ENCODE measurements at regions not wholly inside any gene's neighbourhood (a gene's known extent, or its start where the extent isn't known, plus 50 kb on each side); places are given as distances from the start of the nearest gene placed in this dataset.
"Not testable (repeated sequence)": the region's sequence is repeated elsewhere in the genome, so short reads cannot be mapped to it uniquely, and the experiment has no call there.

DNA sequence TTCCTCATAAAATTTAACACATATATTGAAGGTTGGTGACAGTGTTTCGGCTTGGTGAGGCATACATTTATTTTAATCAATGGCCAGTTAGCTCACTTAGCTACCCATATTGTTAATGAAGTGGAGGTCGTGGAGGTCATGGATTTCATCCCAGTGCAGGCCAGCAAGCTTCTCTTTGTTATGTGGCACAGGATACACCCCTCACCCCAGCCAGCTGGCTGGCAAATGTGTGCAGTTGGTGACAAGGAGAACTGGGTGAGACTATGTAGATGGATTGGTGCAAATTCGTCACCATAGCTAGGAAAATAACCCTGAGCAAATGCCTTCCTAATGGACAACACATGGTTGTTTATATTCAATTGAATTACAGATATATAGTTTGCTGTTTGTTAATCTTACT is 50.5 kb upstream of the FOXP2 start:
- intact Hi-C loops (cut with DNase I) = no loop called here
- DNase-seq (ENCODE audit: low spot score) = no peak

DNA sequence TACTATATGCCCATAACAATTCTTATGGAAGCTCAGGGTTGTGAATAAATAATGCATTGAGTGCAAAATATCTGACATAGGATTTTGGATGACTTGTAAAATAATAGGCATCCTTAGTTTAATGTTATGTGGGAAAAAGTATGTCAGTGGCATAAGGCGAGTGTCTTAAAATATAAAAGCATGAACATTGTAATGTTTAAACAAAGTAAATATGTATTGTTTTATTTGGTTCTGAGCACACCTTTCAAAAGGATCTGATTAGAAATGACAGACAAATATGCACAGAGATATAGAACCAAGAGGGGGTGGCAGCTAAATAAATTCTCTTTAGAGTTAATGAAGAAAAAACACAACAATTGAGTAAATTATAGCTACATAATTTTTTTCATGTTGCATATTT is 51.3 kb upstream of the FOXP2 start:
- DNase-seq (ENCODE audit: low spot score) = no peak
- intact Hi-C loops (cut with DNase I) = no loop called here

DNA sequence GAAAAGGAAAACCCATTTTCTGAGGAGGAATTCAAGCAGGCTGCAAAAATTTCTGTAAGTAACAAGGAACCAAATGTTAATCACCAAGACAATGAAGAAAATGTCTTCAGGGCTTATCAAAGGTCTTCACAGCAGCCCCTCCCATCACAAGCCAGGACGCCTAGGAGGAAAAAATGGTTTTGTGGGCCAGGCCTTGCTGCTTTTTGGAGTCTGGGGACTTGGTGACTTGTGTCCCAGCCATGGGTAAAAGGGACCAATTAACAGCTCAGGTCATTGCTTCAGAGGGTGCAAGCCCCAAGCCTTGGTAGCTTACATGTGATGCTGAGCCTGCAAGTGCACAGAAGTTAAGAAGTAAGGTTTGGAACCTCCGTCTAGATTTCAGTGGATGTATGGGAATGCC is 55.7 kb upstream of the FOXP2 start:
- intact Hi-C loops (cut with DNase I) = no loop called here
- no peak for DNase-seq (ENCODE audit: low spot score)

DNA sequence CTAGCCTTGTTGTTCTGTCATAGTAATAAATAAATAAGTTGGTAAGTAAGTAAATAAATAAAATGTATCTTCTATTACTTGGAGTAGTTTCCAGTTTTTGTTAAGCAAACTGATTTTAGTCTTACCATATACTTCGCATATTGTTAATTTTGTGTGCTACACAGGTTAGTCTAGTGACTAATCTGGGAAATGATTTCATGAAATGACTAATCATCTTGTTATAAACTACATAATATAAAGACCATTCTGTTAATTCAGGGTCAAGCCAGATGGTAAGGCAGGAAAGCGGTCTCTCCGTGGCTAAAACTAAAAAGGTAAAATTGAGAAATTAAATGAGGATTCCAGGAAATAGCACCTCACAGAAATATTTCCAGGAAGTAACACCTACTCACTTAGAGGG is 58.5 kb upstream of the FOXP2 start:
- DNase-seq (ENCODE audit: low spot score) = no peak
- intact Hi-C loops (cut with DNase I) = no loop called here

DNA sequence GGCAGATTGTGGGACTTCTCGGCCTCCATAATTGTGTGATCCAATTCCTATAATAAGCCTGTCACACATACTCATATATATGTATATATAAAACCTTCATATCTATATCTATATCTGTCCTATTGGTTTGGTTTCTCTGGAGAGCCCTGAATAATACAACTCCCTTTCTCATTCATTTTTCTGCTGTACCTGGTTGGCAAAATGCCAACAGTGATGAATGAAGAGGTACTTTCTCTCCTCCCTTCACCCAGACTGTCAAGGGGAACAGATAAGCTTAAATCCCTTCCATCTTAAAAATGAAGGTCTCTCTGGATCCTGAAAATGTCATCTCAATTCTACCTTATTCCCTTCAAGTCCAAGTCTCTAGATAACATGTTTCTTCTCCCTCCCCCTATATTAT is 60.3 kb upstream of the FOXP2 start:
- no peak for DNase-seq (ENCODE audit: low spot score)
- intact Hi-C loops (cut with DNase I) = no loop called here

DNA sequence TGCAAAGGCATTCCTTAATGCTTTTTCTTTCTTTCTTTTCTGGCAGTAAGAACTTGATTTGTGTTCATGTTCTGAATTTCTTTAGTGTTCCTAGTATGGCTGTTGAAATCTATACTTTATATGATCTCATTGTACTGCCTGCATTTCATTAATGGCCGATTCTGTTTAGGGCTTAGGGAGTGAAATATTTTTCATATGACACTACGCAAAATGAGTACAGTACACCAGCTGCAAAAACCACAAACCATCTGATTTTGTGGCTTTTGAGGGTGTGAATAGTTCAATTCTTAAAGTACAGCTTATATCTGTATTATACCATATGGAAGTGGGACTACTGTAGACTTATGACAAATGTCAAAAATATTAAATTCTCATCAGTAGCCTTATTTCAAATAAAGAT is 69.1 kb upstream of the FOXP2 start:
- no peak for DNase-seq (ENCODE audit: low spot score)
- intact Hi-C loops (cut with DNase I) = no loop called here

DNA sequence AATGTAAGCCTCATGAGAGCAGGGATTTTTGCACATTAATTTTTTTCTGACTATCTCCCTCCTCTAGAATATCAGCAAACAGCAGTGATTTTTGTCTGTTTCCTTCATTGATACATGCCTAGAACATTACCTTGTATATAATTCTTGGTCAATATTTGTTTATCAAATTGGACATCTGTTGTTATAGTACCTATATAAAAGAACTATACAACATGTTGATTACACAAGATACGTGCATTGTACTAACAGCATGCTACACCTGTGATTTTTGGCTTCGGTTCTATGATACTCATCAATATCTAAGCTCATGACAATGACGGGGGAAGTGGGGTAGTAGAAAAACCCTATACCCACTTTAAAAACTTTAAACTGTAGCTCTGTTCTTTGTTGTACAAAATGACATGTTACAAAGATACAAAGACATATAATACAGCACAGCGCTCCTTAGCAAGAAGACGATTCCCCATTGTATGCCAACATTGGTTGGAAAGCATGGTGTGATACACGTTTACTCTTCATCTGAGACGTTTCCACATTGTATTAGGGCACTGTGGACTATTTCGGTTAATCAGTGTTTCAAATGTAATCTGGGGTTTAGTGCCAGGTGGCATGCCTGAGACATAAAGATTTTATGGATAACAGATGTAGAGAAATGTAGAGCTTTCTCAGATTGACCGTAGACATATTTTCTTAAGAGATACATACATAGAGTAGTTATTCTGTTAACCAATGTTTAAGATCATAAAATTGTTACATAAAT is 70.5 kb upstream of the FOXP2 start:
- no peak for DNase-seq (ENCODE audit: low spot score)
- intact Hi-C loops (cut with DNase I) = no loop called here

DNA sequence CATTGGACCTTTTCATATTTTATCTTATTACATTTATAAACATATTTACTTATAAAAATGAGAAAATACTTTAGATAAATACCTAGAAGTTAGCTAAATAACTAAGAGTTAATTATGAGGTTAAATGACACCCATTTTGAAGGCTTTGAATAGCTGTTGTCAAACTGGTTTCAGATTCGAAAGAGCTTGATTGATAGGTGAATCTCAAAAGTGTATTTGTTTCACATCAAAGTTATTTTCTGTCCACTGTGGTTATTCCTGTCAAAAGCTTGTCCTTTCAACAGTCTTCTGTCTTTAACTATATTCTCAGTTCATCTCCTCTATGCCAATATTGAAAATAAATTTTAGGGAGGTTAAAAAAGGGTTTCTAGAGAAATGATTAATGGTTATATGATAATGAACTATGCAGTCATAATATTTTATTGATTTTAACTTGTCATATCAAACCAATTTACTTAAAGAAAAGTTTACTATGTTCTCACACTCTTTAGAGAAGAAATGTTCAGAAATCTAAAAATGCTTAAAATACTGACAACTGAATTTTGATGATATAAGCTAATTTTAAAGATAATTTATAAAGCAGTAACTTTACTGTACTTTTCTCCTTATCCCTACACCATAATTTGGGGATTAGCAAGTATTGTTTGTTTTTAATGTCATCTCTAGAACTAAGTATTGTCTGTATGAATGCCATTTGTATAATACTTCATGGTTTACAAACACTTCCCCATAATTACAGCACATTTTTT is 72.0 kb upstream of the FOXP2 start:
- no peak for DNase-seq (ENCODE audit: low spot score)

DNA sequence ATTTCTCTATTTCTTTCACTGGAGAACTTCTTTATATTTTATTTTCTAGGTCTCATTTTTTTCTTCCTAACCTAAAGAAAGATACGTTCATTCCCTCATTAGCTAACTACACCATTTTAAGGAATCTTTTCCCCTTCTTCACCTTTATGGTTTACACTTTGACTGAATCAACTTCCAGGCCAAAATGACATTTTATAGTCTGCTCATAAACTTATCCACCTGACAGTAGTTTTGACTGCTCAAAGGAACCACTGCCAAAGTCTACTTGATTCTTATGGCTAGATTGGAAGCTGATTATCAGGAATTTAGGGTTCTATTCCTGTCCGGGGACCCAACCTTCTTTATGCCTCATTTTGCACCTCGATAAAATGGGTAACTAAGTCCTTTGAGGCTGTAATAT is 73.0 kb upstream of the FOXP2 start:
- no peak for DNase-seq (ENCODE audit: low spot score)
- intact Hi-C loops (cut with DNase I) = no loop called here

More for the DNA sequence above, 72.0 kb upstream of the FOXP2 start:
- intact Hi-C loops (cut with DNase I) = no loop called here

DNA sequence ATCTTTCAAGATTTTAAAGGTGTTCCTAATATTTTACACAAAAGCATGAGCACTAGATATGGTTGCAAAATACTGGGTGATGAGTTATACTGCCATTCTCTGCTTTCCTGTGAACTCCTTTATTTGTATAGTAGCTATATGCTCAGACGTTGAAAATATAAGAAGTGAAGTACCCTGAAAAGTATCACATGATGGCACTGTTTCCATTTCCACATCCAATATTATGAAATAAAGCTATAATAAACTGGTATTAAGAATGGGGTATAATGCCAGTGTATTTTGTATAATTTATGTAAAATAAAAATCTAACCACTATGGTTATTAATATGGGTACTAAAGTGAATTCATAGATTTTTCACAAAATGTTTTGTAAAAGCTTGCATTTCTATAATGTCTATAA is 79.6 kb upstream of the FOXP2 start:
- no peak for DNase-seq (ENCODE audit: low spot score)
- intact Hi-C loops (cut with DNase I) = no loop called here

DNA sequence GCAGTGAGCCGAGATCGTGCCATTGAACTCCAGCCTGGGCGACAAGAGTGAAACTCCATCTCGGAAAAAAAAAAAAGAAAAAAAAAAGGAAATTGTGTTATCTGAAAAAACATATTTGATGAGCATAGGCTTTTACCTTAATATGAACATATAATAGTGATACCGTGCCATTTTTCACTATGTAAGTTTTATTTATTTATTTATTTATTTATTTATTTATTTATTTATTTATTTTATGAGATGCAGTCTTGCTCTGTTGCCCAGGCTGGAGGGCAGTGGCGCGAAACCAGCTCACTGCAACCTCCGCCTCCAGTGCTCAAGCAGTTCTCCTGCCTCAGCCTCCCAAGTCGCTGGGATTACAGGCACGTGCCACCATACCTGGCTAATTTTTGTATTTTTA is 85.2 kb upstream of the FOXP2 start:
- intact Hi-C loops (cut with DNase I); DNase-seq (ENCODE audit: low spot score): not testable (repeated sequence)

DNA sequence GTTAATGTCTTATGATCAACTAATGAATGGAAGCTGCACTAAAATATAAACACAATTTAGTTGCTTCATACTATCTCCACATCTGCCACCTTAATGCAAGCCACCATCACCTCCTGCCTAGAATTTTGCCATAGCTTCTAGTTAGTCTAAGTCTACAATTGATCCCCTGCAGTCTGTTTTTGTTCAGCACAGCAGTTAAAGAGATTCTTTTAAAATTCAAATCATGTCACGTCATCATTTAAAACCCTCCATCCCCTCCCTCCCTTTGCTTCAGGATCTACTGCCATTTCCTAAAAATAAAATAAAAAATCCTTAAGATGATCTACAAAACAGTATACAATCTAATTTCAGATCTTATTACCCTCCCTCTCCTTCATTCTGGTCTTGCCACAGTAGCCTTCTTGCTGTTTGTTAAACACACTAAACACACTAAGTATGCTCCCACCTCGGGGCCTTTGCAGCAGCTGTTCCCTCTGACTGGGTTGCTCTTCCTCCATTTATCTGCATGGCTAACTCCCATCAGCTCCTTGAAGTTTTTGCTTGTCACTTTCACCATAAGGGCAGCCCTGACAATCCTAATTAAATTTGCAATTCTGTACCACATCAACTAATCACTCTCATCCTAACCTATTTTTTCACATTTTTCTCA is 97.0 kb upstream of the FOXP2 start:
- DNase-seq (ENCODE audit: low spot score) = no peak
- intact Hi-C loops (cut with DNase I) = no loop called here

DNA sequence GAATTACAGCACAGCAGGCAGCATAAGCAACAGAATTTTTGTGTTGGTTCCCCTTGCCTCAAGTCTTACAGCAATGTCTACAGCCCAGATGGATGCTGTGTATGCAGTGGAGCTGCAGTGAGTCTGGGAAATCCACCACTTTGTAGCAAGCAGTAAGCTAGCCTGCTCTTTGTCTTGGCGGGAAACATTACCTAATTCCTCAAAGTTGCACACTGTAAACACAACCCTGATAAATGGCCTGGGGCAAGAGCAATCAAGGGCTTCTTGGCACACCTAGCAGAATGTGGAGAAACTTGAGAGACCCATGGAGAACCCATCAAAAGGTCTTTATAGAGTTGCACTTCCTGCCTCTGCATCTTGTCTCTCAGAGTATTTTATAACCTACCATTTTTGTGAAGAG is 102.0 kb upstream of the FOXP2 start:
- no peak for DNase-seq (ENCODE audit: low spot score)
- intact Hi-C loops (cut with DNase I) = no loop called here

DNA sequence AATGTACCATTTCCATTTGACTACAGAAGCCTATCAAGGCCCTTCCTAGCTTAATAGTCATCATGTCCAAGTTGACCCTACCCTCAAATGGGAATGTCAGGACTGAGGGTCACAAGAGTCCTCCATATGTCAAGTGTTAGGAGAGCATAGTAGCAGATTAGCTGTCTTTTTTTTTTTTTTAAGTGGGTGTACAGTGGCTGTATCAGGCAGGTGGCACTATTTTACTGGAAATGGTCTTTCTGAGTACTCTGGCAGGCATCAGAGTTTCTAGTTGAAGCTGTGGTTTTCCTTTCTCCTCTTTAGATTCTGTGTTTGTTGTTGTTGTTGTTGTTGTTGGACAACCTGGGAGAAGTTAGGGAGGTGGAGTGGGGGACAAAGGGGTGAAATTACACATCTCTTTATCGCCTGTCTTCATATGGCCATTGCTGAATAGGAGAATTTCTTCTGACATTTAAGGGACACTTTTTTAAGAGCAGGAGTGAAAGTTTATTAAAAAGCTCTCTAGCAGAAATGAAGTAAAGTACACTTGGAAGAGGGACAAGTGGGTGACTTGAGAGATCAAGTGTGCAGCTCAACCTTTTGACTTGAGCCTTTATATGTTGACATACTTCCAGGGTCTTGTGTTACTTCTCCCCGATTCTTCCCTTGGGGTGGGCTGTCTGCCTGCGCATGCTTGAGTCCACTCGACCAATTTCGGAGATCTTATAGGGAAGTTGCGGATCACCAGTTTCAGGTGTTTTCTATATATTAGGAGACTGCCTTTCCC is 104.1 kb upstream of the FOXP2 start:
- no peak for DNase-seq (ENCODE audit: low spot score)
- intact Hi-C loops (cut with DNase I) = no loop called here

DNA sequence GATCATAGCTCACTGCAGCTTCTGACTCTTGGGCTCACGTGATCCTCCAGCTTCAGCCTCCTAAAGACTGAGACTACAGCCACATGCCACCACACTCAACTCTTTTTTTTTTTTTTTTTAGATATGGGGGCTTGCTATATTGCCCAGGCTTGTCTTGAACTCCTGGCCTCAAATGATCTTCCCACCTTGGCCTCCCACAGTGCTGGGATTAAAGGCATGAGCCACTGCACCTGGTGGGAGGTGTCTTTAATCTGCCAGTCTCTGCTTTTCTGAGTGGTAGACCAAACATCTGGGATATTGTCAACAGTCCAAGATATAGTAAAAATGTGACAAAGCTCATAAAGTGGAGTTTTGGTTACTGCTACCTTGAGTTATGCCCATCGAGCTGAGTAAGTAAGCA is 104.9 kb upstream of the FOXP2 start:
- intact Hi-C loops (cut with DNase I) = no loop called here
- DNase-seq (ENCODE audit: low spot score) = no peak

DNA sequence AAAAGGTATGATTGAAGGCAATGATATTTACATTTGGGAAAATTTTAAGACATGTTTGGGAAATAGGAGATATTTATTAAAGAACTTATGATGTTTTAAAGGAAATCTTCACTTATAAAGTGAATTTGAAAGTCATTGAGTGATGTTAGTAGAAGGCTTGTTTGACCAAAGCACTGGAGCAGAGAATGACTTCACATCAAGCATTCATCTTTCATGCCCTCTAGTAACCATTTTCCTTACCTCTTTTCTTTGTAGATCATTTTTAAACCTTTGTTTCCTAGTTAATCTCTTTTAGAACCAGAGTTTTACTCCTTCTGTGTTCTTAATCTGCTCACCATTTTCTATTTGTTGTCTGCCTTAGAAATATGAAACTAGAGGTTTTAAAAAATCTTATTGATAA is 111.3 kb upstream of the FOXP2 start:
- intact Hi-C loops (cut with DNase I) = no loop called here

DNA sequence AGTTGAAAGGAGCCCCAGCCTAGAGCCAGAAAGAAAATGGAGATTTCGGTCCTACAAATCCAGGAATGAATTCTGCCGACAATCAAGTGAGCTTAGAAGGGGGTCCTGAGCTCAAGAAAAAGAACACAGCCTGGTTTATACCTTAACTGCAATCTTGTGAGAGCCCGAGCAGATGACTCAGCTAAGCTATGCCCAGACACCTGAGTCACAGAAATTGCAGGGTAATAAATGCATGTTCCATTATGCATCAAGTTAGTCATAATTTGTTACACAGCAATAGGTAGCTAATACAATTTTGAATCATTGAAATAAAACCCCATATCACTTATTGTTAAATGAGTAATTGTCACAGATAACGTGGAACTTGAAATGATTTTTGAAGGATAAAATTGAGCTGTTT is 111.8 kb upstream of the FOXP2 start:
- no peak for DNase-seq (ENCODE audit: low spot score)
- intact Hi-C loops (cut with DNase I) = no loop called here

More for the DNA sequence above, 111.3 kb upstream of the FOXP2 start:
- DNase-seq (ENCODE audit: low spot score) = no peak

DNA sequence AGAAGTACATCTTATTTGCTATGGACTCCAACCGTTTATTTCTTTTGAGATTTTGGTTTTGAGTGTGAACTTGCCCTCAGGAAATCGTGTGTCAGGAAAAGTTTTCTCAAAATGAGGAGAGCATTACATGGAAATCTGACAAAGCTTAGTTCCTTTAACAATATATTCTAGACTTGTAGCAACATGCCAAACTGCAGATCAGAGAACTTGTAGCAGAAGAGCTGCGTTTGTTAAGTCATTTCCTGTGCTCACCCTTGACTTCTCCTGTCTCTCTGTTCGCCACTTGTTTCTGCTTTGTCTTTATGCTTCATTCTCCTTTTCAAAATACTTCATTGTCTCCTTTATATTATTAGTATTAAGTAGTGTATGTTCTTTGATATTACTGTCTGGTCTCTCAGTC is 116.6 kb upstream of the FOXP2 start:
- intact Hi-C loops (cut with DNase I) = no loop called here
- DNase-seq (ENCODE audit: low spot score) = no peak

DNA sequence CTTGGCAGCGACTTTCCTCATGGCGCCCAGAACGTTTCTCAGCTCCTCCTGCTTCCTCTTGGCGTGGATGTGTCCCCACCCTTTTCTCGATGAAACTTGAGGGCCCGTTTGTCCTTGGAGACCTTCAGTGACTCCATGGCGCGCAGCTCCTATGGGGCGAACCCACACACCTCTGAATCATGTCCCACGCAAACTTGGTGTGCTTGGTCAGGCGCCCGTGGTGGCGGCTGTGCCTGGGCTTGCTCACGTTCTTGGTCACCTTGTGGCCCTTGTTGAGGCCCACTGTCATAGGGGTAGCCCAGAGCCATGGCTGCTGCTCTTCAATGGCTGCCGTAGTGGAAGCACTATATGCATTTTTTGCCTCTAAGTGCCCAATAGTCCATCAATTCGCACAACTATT is 117.5 kb upstream of the FOXP2 start:
- intact Hi-C loops (cut with DNase I) = no loop called here
- DNase-seq (ENCODE audit: low spot score) = no peak

DNA sequence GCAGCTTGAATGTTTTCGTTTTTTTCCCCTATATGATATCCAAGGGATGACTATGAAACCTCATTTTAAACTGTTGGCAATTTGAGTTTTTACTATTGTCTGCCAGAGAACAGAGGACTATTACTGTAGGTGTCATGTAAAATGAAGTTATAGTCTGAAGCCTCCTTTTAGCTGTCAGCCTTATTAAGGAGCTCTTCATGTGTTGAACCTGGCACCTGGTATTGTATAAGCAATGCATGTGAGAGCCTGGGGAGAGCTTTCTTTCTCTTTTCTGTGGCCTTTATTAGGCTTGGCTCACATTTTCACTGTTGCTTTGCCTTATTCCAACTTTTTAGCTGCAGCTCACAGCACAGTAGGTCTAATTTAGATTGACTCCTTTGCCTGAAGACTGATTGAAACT is 119.1 kb upstream of the FOXP2 start:
- intact Hi-C loops (cut with DNase I) = no loop called here
- no peak for DNase-seq (ENCODE audit: low spot score)
